Right cardiac atrium (tissue), 5 donors: ENCODE measurements at regions not wholly inside any gene's neighbourhood (a gene's known extent, or its start where the extent isn't known, plus 50 kb on each side); places are given as distances from the start of the nearest gene placed in this dataset.

Experiments used
- ATAC-seq, 2 donors: fragments of 200-7000 bp; cut with Tn5 transposase; one replicate each; pipeline versions ENCODE4 v1.8.0 to v1.9.1; 2020; ENCODE audit warnings: moderate library complexity in 2 of 2, mild to moderate bottlenecking in 1 of 2
- DNase-seq, 3 donors: peaks; one replicate each; pipeline ENCODE4 v3.0.0-alpha.2; 2020
- H3K27ac ChIP-seq: one replicate; pipeline ENCODE4 v1.5.1; 2013; ENCODE audit warnings: mild to moderate bottlenecking, low read length, control low read depth, moderate library complexity
- H3K27me3 ChIP-seq: one replicate; pipeline ENCODE4 v1.6.1; 2013; ENCODE audit not compliant: control insufficient read depth, insufficient read depth
- H3K4me1 ChIP-seq: one replicate; pipeline ENCODE4 v1.6.1; 2013; ENCODE audit warnings: low read length; ENCODE audit not compliant: control insufficient read depth, insufficient read depth
- H3K4me3 ChIP-seq: one replicate; pipeline ENCODE4 v1.5.1; 2013; ENCODE audit warnings: low read length, control low read depth
- H3K9me3 ChIP-seq: one replicate; pipeline ENCODE4 v1.6.1; 2013; ENCODE audit warnings: low read length; ENCODE audit not compliant: control insufficient read depth
- WGBS: extraction: QIAGEN DNeasy Blood & Tissue Kit; methylation state at CpG from one replicate; pipeline ENCODE4 v1.1.7; 2013; 5-methylcytosine and 5-hydroxymethylcytosine counted together
- intact Hi-C, 4 donors: fragments of 100-400 bp; cut with DNase I; formaldehyde crosslinking; loops; one replicate each; pipeline versions ENCODE4 v1.11.0 to v1.14.0; 2022 to 2023
- donor health status: healthy with polysubstance abuse.
- donor health status: DM: no; HTN: yes; CAD: no.
- donor health status: DM: no; HTN: no; CAD: no.
- donor health status: DM: no; HTN: yes; CAD: no; lungs with severe emphysema.
- donor health status: DM: yes; HTN: yes; CAD: no.

DNA sequence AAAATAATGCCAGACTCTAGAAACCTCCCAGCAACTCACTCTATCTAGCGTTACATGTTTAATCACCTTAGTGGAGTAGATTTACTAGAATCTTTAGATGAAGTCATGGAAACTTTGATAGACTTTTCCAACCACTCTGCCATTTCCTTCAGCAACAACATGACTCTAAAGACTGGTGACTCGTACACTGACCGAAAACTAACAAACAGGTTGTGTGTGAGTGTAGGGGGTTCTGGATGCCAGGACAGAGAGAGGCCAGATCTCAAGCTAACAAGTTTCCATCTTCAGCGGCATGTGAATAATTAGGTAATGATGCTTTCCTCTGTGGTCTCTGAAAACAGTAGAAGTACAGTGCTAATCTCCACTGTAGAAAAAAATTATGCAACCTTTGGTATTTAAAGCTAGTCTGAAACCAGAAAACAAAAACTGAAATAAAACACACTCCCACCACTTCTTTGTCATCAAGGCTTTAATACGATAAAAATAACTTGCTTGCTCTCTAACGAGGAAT lies 286.4 kb downstream of the PRDM5 start:
- DNase-seq (no peak), ATAC-seq (no peak)
- H3K27ac ChIP-seq: no peak overlapping the region
- H3K4me1 ChIP-seq: no peaks in the 10 kb centered on the region
- H3K27me3 ChIP-seq: no peaks in the 10 kb centered on the region
- no peaks in the 10 kb centered on the region for H3K9me3 ChIP-seq
- intact Hi-C loops: no loop called here
- H3K4me3 ChIP-seq: no peak overlapping the region
- WGBS: 81% methylated on average over 6 of the region's 6 CpGs

DNA sequence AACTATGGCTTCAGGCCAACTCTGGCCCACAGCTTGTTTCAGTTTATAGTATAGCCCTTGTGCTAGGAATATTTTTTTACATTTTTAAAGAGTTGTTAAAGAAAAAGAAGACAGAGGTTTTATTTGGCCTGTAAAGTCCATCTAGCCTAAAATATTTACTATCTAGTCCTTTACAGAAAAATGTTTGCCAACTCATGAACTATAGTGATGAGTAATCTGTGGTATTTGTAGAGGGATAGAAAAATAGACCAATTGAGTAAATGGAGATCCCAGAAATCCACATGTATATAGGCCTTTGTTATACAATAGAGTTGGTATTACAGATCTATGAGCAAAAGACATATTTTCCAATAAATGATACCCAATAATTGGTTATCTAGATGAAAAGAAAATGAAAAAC lies 288.7 kb downstream of the PRDM5 start:
- intact Hi-C loops: no loop called here
- no peak overlapping the region for H3K4me3 ChIP-seq
- no peaks in the 10 kb centered on the region for H3K4me1 ChIP-seq
- ATAC-seq: no peak
- H3K27ac ChIP-seq: no peak overlapping the region
- H3K27me3 ChIP-seq: no peaks in the 10 kb centered on the region
- H3K9me3 ChIP-seq: no peaks in the 10 kb centered on the region
- DNase-seq: no peak

DNA sequence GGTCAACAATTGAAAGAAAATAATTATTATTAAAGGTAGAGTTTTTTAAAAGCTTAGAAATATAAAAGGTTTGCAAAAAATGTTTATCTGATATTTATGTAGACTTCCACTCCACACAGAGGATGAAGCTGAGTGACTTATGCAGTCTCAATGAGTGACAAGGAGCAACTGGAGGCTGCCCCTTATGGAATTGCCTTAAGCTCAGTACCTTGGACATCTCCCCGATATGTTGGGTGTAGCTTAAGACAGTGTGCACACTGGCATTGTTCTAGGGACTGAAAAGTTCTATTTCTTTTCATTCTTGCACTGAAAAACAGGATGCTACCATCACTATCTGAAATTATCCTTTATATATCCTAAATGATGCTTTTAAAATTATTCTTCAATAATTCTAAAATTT lies 292.1 kb downstream of the PRDM5 start:
- Histone ChIP-seq H3K4me1 (no peaks in the 10 kb centered on the region), H3K9me3 (no peaks in the 10 kb centered on the region), H3K27me3 (no peaks in the 10 kb centered on the region), H3K27ac (no peak overlapping the region), H3K4me3 (no peak overlapping the region)
- WGBS: 71% methylated on average over 1 of the region's 1 CpG
- no peak for DNase-seq
- ATAC-seq: no peak
- intact Hi-C loops: no loop called here

DNA sequence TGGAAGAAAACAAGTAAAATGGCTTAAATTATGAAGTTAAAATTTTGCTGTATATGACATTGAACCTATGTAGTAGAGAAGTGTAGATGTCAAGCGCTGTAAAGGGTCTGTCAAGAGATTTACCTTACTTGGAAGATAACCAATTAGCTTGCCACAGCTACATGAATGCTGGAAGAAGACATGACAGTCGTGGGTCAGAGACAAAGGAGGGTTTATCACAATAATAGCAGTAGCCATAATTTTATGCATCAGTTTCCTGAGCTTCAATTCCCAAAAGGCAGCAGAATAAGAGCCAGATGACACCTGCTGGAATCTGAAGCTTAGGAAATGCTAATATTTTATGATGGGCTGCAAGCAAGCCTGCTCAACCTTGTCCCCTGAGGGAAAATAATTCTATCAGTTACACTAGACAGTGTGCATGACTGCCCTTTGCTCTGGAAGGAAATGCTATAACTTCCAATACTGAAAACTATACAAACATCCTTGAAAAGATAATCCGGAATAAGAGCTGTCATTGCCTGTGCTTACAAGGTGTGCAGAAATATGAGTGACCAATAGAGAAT lies 292.9 kb downstream of the PRDM5 start:
- H3K4me1 ChIP-seq: no peaks in the 10 kb centered on the region
- no peak overlapping the region for H3K4me3 ChIP-seq
- 65% methylated on average over 3 of the region's 3 CpGs for WGBS
- DNase-seq (no peak), ATAC-seq (no peak)
- H3K27ac ChIP-seq: no peak overlapping the region
- H3K9me3 ChIP-seq: no peaks in the 10 kb centered on the region
- no peaks in the 10 kb centered on the region for H3K27me3 ChIP-seq
- intact Hi-C loops: no loop called here

DNA sequence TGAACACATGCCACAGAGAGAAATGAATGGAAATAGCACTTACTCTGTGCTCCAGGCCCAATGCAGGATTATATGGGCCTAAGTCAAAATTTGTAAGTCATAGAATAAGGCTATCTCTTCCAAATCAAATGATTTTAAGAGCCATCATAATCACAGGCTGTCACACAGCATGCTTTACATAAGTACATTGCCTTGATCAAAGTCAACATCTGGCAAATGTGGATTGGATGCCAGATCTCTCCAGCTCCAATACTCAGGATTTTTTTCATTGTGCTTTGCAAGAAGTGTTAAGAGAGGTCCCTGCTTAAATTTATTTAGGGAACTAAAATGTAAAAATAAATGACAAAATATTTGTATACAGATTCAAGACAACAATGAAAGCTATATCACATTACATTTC lies 299.9 kb downstream of the PRDM5 start:
- Histone ChIP-seq H3K9me3 (no peaks in the 10 kb centered on the region), H3K4me3 (no peak overlapping the region), H3K27me3 (no peaks in the 10 kb centered on the region), H3K4me1 (no peaks in the 10 kb centered on the region), H3K27ac (no peak overlapping the region)
- DNase-seq: no peak
- intact Hi-C loops: no loop called here
- ATAC-seq: no peak

DNA sequence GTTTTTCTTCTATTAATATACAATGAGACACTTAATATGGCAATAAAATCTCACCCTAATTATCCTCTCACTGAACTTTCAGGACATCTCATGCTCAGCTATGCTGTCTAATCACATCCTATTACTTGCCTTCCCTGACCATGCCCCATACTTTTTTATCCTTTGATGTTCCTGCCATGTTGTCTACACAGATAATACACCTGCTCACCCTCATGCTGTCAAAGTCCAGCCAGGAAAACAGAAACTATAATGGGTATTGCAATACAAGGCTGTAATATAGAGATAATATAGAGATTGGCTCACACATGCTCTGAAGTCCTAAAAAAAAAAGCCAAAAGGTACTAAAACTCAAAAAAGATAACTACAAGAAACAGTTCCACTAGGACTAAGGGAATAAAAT lies 305.4 kb downstream of the PRDM5 start:
- intact Hi-C loops: no loop called here
- DNase-seq (no peak), ATAC-seq (no peak)
- Histone ChIP-seq H3K27ac (no peak overlapping the region), H3K9me3 (no peaks in the 10 kb centered on the region), H3K27me3 (no peaks in the 10 kb centered on the region), H3K4me3 (no peak overlapping the region), H3K4me1 (no peaks in the 10 kb centered on the region)

DNA sequence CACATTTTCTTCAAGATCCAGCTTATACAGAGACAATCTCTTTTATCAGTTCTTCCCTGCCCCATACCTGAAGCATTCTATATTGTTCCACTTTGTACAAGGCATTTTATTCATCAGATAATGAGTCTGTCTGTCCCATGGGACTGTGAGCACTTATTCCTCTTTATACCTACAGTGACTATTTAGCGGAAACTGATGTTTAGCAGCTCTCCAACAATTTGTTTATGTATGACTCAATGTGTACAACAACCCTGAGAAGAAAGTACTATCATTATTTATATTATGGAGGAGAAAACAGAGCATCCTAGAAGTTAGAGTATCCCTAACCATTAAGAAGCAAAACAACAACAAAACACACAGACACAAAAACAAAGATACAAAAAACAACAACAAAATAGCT lies 306.5 kb downstream of the PRDM5 start:
- no peaks in the 10 kb centered on the region for H3K9me3 ChIP-seq
- no peaks in the 10 kb centered on the region for H3K27me3 ChIP-seq
- no peaks in the 10 kb centered on the region for H3K4me1 ChIP-seq
- H3K27ac ChIP-seq: no peak overlapping the region
- intact Hi-C loops: no loop called here
- WGBS: 78% methylated on average over 1 of the region's 1 CpG
- DNase-seq (no peak), ATAC-seq (no peak)
- no peak overlapping the region for H3K4me3 ChIP-seq

DNA sequence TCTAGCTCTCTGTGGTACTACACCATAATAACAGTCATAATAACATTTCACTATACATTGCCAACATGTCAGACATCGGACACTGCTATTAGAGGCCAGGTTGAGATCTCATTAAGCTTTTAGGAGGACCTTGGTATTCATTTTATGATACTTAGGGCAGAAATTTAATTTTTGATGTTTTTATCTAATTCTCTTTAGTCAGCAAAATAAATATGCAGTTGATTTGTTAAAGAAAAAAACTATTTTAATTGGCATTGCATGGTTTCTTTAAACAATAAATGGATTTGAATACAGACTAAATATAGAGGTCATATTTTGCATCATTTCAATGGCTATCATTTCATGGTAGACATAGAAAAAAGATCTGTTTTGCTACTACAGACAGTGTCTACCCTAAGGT lies 308.7 kb downstream of the PRDM5 start:
- WGBS: 92% methylated on average over 1 of the region's 1 CpG
- H3K4me1 ChIP-seq: no peaks in the 10 kb centered on the region
- intact Hi-C loops: no loop called here
- no peak overlapping the region for H3K4me3 ChIP-seq
- H3K9me3 ChIP-seq: no peaks in the 10 kb centered on the region
- ATAC-seq: no peak
- no peak overlapping the region for H3K27ac ChIP-seq
- no peak for DNase-seq
- no peaks in the 10 kb centered on the region for H3K27me3 ChIP-seq

DNA sequence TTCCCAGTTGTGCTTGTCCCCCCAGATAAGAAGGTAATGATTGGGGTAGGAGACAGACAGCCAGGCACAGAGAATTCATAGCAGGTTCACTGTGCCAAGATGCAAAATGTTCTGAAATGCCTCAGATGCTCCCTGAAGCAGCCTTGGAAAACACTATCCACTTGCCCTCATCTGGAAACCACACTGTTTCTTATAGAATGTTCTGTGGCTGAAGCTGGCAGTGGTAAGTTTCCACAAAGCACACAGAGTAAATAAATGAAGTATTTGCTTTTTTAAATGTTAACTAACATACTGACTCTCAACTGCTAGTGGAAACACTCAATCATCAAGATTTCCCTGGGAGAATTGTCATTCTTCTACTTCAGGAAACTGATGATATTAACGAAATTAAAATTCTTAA lies 311.4 kb downstream of the PRDM5 start:
- Histone ChIP-seq H3K9me3 (no peaks in the 10 kb centered on the region), H3K4me1 (no peaks in the 10 kb centered on the region), H3K27me3 (no peaks in the 10 kb centered on the region), H3K27ac (no peak overlapping the region), H3K4me3 (no peak overlapping the region)
- 65% methylated on average over 1 of the region's 1 CpG for WGBS
- intact Hi-C loops: no loop called here
- ATAC-seq: no peak
- DNase-seq: no peak

DNA sequence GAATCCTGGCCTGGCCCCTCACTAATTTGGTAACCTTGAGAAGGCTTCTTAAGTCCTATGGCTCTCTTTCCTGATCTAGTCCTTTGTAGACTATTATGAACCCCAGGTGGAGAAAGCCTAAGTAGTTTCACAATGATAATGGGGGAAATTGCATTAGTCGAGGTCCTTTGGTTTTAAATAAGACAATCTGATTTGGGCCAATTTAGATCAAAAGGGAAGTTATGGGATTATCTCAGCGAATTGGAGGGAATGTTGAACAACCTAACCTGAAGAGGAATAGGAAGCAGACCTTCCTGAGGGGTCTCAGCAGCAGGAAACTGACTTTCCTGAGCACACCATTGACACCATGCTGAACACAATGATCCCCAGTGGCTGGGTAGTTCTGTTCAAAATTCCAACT lies 331.5 kb downstream of the PRDM5 start:
- Histone ChIP-seq H3K4me1 (no peaks in the 10 kb centered on the region), H3K4me3 (no peak overlapping the region), H3K27ac (no peak overlapping the region), H3K9me3 (no peaks in the 10 kb centered on the region), H3K27me3 (no peaks in the 10 kb centered on the region)
- ATAC-seq (no peak), DNase-seq (no peak)
- intact Hi-C loops: no loop called here
- 60% methylated on average over 2 of the region's 2 CpGs for WGBS

DNA sequence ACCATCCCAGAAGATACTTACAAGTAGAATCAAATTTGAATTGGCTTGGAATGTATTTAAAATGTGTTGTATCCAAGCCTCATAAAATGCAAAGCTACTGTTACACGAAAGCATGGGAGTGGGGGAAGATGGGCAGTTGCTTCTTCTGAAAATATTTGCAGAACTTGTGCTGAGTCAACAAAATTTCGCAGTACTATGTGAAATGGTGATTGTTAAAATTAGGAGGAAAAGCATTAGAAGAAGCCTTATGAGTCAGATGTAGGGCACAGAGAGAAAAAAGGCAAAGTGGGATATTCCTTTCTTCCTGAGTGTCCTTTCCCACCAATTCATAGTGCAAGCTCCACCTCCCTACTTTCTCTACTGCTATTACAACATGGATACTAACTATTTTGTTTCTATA lies 332.7 kb downstream of the PRDM5 start:
- Histone ChIP-seq H3K4me3 (no peak overlapping the region), H3K9me3 (no peaks in the 10 kb centered on the region), H3K27me3 (no peaks in the 10 kb centered on the region), H3K27ac (no peak overlapping the region), H3K4me1 (no peaks in the 10 kb centered on the region)
- intact Hi-C loops: no loop called here
- no peak for DNase-seq
- ATAC-seq: no peak
- 82% methylated on average over 2 of the region's 2 CpGs for WGBS

DNA sequence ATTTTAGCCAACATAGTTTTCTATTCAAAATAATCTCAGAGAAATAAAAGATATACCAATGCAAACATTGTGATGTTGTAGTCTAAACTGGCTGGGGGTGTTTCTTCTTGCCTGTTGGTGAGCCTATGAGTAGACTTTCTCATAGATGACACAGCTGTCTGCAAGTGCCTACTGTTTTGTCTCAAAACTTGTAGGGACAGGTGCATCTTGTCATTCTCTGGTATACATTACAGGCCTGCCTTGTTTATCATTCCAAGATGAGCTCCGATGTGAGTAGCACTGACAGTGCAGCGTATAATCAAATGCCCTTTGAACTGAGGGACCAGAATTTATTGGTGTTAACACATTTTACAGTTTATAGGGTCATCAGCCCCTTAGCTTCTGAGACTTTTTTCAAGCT lies 353.8 kb downstream of the PRDM5 start:
- DNase-seq (no peak), ATAC-seq (no peak)
- H3K9me3 ChIP-seq: no peaks in the 10 kb centered on the region
- no peak overlapping the region for H3K27ac ChIP-seq
- WGBS: 49% methylated on average over 2 of the region's 2 CpGs
- H3K4me1 ChIP-seq: no peaks in the 10 kb centered on the region
- no peaks in the 10 kb centered on the region for H3K27me3 ChIP-seq
- intact Hi-C loops: no loop called here
- H3K4me3 ChIP-seq: no peak overlapping the region
